ENCODE measurements at regions not wholly inside any gene's neighbourhood (a gene's known extent, or its start where the extent isn't known, plus 50 kb on each side); places are given as distances from the start of the nearest gene placed in this dataset.

- 53% methylated on average over 2 of the region's 2 CpGs for WGBS
Observed at GRCh38 chr12:75571656-75572205, 60.3 kb upstream of the KRR1 start.

GRCh38 chr12:75571204-75571603 is 59.8 kb upstream of the KRR1 start:
- TF ChIP-seq POLR2AphosphoS5 (IDR thresholded peaks at IDR 0.05) = no peak
- no peak for TF ChIP-seq POLR2A (IDR thresholded peaks at IDR 0.05)
- no peak for TF ChIP-seq CTCF (IDR thresholded peaks at IDR 0.05)
- DNase-seq (ENCODE audit: low spot score) = no peak
- no peaks in the 10 kb centered on the region for H3K36me3 ChIP-seq
- no peaks in the 10 kb centered on the region for H3K9me3 ChIP-seq
- WGBS = 55% methylated on average over 3 of the region's 3 CpGs
- intact Hi-C loops (cut with DNase I) = no loop called here
- no peak overlapping the region for H3K27ac ChIP-seq
- no peak overlapping the region for H3K4me3 ChIP-seq
- no peaks in the 10 kb centered on the region for H3K4me1 ChIP-seq (replicated peaks)
- no peaks in the 10 kb centered on the region for H3K27me3 ChIP-seq (replicated peaks; ENCODE audit: insufficient read depth)

More at GRCh38 chr12:75571656-75572205, 60.3 kb upstream of the KRR1 start:
- no peaks in the 10 kb centered on the region for H3K4me1 ChIP-seq (replicated peaks)
- H3K36me3 ChIP-seq = no peaks in the 10 kb centered on the region
- no peak overlapping the region for H3K4me3 ChIP-seq
- DNase-seq (ENCODE audit: low spot score) = no peak
- no peak overlapping the region for H3K27ac ChIP-seq
- H3K9me3 ChIP-seq = no peaks in the 10 kb centered on the region
- intact Hi-C loops (cut with DNase I) = no loop called here
- TF ChIP-seq POLR2AphosphoS5 (IDR thresholded peaks at IDR 0.05) = no peak
- no peak for TF ChIP-seq POLR2A (IDR thresholded peaks at IDR 0.05)
- no peak for TF ChIP-seq CTCF (IDR thresholded peaks at IDR 0.05)
- H3K27me3 ChIP-seq (replicated peaks; ENCODE audit: insufficient read depth) = no peaks in the 10 kb centered on the region

- no peak for DNase-seq (ENCODE audit: low spot score)
- Histone ChIP-seq H3K4me1 (replicated peaks) (no peaks in the 10 kb centered on the region), H3K36me3 (no peaks in the 10 kb centered on the region), H3K27ac (no peak overlapping the region), H3K4me3 (no peak overlapping the region), H3K27me3 (replicated peaks; ENCODE audit: insufficient read depth) (no peaks in the 10 kb centered on the region), H3K9me3 (no peaks in the 10 kb centered on the region)
- no peak for TF ChIP-seq CTCF (IDR thresholded peaks at IDR 0.05)
- TF ChIP-seq POLR2AphosphoS5 (IDR thresholded peaks at IDR 0.05) = no peak
- TF ChIP-seq POLR2A (IDR thresholded peaks at IDR 0.05) = no peak
- intact Hi-C loops (cut with DNase I) = no loop called here
- 42% methylated on average over 3 of the region's 3 CpGs for WGBS
Observed at GRCh38 chr12:75568801-75569200, 57.4 kb upstream of the KRR1 start.

GRCh38 chr12:75568393-75568792 is 57.0 kb upstream of the KRR1 start:
- 13% methylated on average over 4 of the region's 4 CpGs for WGBS
- peak; percentile 23 for TF ChIP-seq POLR2AphosphoS5 (IDR thresholded peaks at IDR 0.05)
- TF ChIP-seq POLR2A (IDR thresholded peaks at IDR 0.05) = no peak
- no peaks in the 10 kb centered on the region for H3K9me3 ChIP-seq
- no peaks in the 10 kb centered on the region for H3K27me3 ChIP-seq (replicated peaks; ENCODE audit: insufficient read depth)
- H3K4me3 ChIP-seq = no peak overlapping the region
- H3K4me1 ChIP-seq (replicated peaks) = no peaks in the 10 kb centered on the region
- no peak for DNase-seq (ENCODE audit: low spot score)
- no peaks in the 10 kb centered on the region for H3K36me3 ChIP-seq
- H3K27ac ChIP-seq = no peak overlapping the region
- intact Hi-C loops (cut with DNase I) = no loop called here

- Histone ChIP-seq H3K27me3 (replicated peaks; ENCODE audit: insufficient read depth) (no peaks in the 10 kb centered on the region), H3K4me3 (no peak overlapping the region), H3K36me3 (no peaks in the 10 kb centered on the region), H3K4me1 (replicated peaks) (no peaks in the 10 kb centered on the region), H3K9me3 (no peaks in the 10 kb centered on the region), H3K27ac (no peak overlapping the region)
- no peak for DNase-seq (ENCODE audit: low spot score)
- 79% methylated on average over 3 of the region's 3 CpGs for WGBS
- intact Hi-C loops (cut with DNase I) = no loop called here
- no peak for TF ChIP-seq POLR2AphosphoS5 (IDR thresholded peaks at IDR 0.05)
- no peak for TF ChIP-seq CTCF (IDR thresholded peaks at IDR 0.05)
- no peak for TF ChIP-seq POLR2A (IDR thresholded peaks at IDR 0.05)
Observed at GRCh38 chr12:75565795-75566194, 54.4 kb upstream of the KRR1 start.

Data from prostate gland (tissue), 2 donors.